Testis (tissue), 2 donors: ENCODE measurements at regions not wholly inside any gene's neighbourhood (a gene's known extent, or its start where the extent isn't known, plus 50 kb on each side); places are given as distances from the start of the nearest gene placed in this dataset.

Experiments used
- DNase-seq: peaks from one replicate; pipeline ENCODE4 v3.0.0-alpha.2; 2019
- H3K27ac ChIP-seq, 2 donors: fragments of 200-600 bp; sonication (generic); one replicate each; pipeline ENCODE4 v1.5.1; 2019
- H3K27me3 ChIP-seq: fragments of 200-600 bp; sonication (generic); one replicate; pipeline ENCODE4 v1.5.1; 2019
- H3K36me3 ChIP-seq: fragments of 200-600 bp; sonication (generic); one replicate; pipeline ENCODE4 v1.5.1; 2017; ENCODE audit warnings: low read depth; ENCODE audit errors: missing control alignments
- H3K4me1 ChIP-seq: fragments of 200-600 bp; sonication (generic); one replicate; pipeline ENCODE4 v1.5.1; 2019
- H3K4me3 ChIP-seq, 2 donors: fragments of 200-600 bp; sonication (generic); one replicate each; pipeline ENCODE4 v1.5.1; 2017 to 2019
- H3K9me3 ChIP-seq: fragments of 200-600 bp; sonication (generic); one replicate; pipeline ENCODE4 v1.5.1; 2017
- CTCF ChIP-seq, 3 experiments: fragments of 450-650 bp in 2 of 3; fragments of 200-600 bp in 1 of 3; sonication (generic) in 1 of 3; IDR thresholded peaks; one replicate each; pipeline ENCODE4 v1.5.1; 2016 to 2019; ENCODE audit warnings: antibody characterized with exemption in 3 of 3, mild to moderate bottlenecking in 2 of 3, moderate library complexity in 1 of 3
- POLR2A ChIP-seq: fragments of 450-650 bp; IDR thresholded peaks from one replicate; pipeline ENCODE4 v1.6.1; 2017; ENCODE audit warnings: antibody characterized with exemption, mild to moderate bottlenecking, moderate library complexity
- WGBS, 2 donors: methylation state at CpG; one replicate each; pipeline ENCODE4 v1.1.5; 2018; 5-methylcytosine and 5-hydroxymethylcytosine counted together
- intact Hi-C: fragments of 100-400 bp; cut with DNase I; formaldehyde crosslinking; loops from one replicate; pipeline ENCODE4 v1.15.1; 2023; ENCODE audit warnings: low total_unique reads

- intact Hi-C loops: no loop called here
- no peaks in the 10 kb centered on the region for H3K36me3 ChIP-seq
- no peak for DNase-seq
- 59 to 63% methylated on average over 5 of the region's 5 CpGs for WGBS, 2 donors
- H3K4me3 ChIP-seq: no peak overlapping the region
- H3K27ac ChIP-seq: no peak overlapping the region
- no peaks in the 10 kb centered on the region for H3K9me3 ChIP-seq
- H3K4me1 ChIP-seq: no peaks in the 10 kb centered on the region
- TF ChIP-seq CTCF (IDR thresholded peaks at IDR 0.05) (no peak), POLR2A (no peak)
- no peaks in the 10 kb centered on the region for H3K27me3 ChIP-seq
Observed at GRCh38 chr3:70488131-70488530, 175.7 kb upstream of the MDFIC2 start.

DNA sequence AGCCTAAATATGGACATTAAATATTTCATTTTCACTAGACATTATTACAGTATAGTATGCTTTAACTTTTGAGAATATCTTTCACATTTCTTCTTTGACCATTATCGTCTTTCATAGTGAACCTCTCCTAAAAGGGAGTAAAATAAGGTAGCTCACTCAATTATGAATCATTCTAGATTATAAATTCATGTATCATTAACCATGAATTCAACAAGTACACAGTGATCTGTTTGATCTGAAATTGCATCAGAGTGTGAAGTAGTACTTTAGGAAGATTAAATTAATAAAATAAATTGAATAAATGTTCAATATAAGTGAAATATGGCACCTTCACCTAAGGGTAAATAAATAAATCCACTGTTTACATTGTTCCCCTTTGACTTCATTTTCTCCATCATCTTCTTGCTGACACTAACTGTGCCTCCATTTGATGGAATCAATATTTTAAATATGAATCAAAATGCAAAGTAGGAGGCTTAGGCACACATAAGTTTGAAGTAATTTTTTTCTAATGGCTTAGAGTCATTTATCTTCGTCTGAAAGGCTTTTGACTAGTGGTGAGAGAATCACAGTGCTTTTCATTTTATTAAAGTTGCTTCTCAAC, 174.1 kb upstream of the MDFIC2 start:
- no peak overlapping the region for H3K27ac ChIP-seq
- no peaks in the 10 kb centered on the region for H3K27me3 ChIP-seq
- TF ChIP-seq CTCF (IDR thresholded peaks at IDR 0.05) (no peak), POLR2A (no peak)
- no peak for DNase-seq
- no peak overlapping the region for H3K4me3 ChIP-seq
- 90% methylated on average over 2 of the region's 2 CpGs for WGBS, 2 donors
- no peaks in the 10 kb centered on the region for H3K36me3 ChIP-seq
- intact Hi-C loops: no loop called here
- H3K9me3 ChIP-seq: no peaks in the 10 kb centered on the region
- no peaks in the 10 kb centered on the region for H3K4me1 ChIP-seq

GRCh38 chr3:70476174-70476573, 163.7 kb upstream of the MDFIC2 start:
- intact Hi-C loops: no loop called here
- no peaks in the 10 kb centered on the region for H3K9me3 ChIP-seq
- 94 to 95% methylated on average over 2 of the region's 2 CpGs for WGBS, 2 donors

DNA sequence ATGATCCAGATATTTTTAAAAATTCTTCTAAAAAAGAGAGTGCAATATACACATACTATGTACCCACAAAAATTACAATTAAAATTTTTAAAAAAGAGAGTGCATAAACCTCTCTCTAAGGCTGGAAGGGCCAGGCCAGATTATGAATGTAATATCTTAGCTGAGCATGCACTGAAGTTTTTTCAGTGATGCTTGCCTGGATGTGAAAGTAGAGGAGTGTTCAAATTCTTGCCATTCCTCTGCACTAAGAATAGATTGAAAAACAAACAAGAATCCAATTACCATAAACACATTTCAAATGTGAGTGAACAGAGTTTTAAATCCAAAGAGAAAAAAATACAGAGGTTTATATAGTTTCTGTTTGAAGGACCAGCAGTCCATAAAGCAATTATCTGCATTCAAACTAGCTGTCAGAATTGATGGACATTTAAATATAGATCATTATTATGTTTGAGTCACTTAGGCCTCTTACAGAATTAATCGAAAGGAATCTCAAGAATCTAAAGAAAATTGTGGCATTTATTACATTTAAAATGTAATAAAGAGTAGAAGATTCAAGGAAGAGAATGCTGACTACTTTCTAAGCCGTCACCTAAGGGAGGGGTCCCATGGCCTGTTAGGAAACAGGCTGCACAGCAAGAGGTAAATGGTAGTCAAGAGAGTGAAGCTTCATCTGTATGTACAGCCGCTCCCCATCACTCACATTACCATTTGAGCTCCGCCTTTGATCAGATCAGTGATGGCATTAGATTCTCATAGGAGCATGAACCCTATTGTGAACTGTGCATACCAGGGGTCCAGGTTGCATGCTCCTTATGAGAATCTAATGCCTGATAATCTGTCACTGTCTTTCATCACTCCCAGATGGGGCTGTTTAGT, 159.3 kb upstream of the MDFIC2 start:
- 72 to 89% methylated on average over 4 of the region's 4 CpGs for WGBS, 2 donors
- H3K4me1 ChIP-seq: no peaks in the 10 kb centered on the region
- intact Hi-C loops: no loop called here
- H3K27me3 ChIP-seq: no peaks in the 10 kb centered on the region
- H3K4me3 ChIP-seq: no peak overlapping the region
- no peaks in the 10 kb centered on the region for H3K36me3 ChIP-seq
- no peaks in the 10 kb centered on the region for H3K9me3 ChIP-seq
- TF ChIP-seq CTCF (IDR thresholded peaks at IDR 0.05) (no peak), POLR2A (no peak)
- no peak overlapping the region for H3K27ac ChIP-seq
- no peak for DNase-seq

More at GRCh38 chr3:70476174-70476573, 163.7 kb upstream of the MDFIC2 start:
- no peaks in the 10 kb centered on the region for H3K36me3 ChIP-seq
- TF ChIP-seq CTCF (IDR thresholded peaks at IDR 0.05): no peak
- no peak overlapping the region for H3K4me3 ChIP-seq
- no peaks in the 10 kb centered on the region for H3K4me1 ChIP-seq
- no peak for DNase-seq
- no peaks in the 10 kb centered on the region for H3K27me3 ChIP-seq
- H3K27ac ChIP-seq: no peak overlapping the region
